ENCODE measurements at regions not wholly inside any gene's neighbourhood (a gene's known extent, or its start where the extent isn't known, plus 50 kb on each side); places are given as distances from the start of the nearest gene placed in this dataset.
"Not testable (repeated sequence)": the region's sequence is repeated elsewhere in the genome, so short reads cannot be mapped to it uniquely, and the experiment has no call there.

DNA sequence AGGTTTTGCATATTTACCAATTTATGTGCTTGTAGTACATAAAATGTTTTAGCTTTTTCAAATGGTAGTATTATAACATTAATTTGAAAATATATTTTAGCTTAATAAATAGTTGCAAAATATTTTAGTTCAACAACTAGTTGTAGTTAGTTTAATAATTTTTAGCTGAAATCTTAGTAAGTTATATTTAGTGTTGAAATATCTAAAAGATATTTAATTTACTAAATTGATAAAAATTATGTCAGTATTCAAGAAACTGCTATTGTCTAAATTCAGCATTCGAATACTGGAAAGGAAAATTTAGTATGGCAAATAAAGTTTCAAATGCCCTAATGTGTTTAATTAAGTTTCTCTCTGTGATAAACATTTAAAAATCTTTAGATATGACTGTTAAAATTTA lies 754.5 kb upstream of the MIR17HG start:
- no peaks in the 10 kb centered on the region for H3K4me1 Mint-ChIP-seq
- DNase-seq, result no peak
- TF ChIP-seq, protein P1, sequence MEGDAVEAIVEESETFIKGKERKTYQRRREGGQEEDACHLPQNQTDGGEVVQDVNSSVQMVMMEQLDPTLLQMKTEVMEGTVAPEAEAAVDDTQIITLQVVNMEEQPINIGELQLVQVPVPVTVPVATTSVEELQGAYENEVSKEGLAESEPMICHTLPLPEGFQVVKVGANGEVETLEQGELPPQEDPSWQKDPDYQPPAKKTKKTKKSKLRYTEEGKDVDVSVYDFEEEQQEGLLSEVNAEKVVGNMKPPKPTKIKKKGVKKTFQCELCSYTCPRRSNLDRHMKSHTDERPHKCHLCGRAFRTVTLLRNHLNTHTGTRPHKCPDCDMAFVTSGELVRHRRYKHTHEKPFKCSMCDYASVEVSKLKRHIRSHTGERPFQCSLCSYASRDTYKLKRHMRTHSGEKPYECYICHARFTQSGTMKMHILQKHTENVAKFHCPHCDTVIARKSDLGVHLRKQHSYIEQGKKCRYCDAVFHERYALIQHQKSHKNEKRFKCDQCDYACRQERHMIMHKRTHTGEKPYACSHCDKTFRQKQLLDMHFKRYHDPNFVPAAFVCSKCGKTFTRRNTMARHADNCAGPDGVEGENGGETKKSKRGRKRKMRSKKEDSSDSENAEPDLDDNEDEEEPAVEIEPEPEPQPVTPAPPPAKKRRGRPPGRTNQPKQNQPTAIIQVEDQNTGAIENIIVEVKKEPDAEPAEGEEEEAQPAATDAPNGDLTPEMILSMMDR (IDR thresholded peaks at IDR 0.05), result no peak
- H3K36me3 Mint-ChIP-seq (ENCODE audit: low read depth), result no peaks in the 10 kb centered on the region
- no peak overlapping the region for H3K4me3 Mint-ChIP-seq
- no peaks in the 10 kb centered on the region for H3K9me3 Mint-ChIP-seq
- no peak overlapping the region for H3K27ac Mint-ChIP-seq
- H3K27me3 Mint-ChIP-seq (ENCODE audit: low read depth, poor library complexity), result no peaks in the 10 kb centered on the region

DNA sequence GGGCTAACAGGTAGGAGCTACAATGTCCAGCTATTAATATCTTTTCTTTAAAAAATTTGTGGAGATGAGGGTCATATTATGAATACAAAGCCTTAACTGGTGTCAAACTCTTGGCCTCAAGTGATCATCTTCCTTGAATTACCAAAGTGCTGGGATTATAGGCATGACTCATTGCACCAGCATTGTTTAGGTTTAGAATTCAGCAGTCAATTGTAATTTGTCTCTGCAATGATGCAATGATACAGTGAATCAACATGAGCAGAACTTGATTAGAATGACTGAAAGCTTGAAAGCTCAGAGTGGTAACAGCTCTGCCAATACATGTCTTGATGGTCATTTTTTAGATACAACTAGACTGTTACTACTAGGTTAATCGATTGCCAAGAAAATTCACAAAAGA lies 752.8 kb upstream of the MIR17HG start:
- Mint-ChIP-seq H3K9me3 (no peaks in the 10 kb centered on the region), H3K27me3 (ENCODE audit: low read depth, poor library complexity) (no peaks in the 10 kb centered on the region), H3K36me3 (ENCODE audit: low read depth) (no peaks in the 10 kb centered on the region), H3K4me1 (no peaks in the 10 kb centered on the region), H3K4me3 (no peak overlapping the region), H3K27ac (no peak overlapping the region)
- DNase-seq, result no peak
- TF ChIP-seq, protein P1 (IDR thresholded peaks at IDR 0.05), result no peak

DNA sequence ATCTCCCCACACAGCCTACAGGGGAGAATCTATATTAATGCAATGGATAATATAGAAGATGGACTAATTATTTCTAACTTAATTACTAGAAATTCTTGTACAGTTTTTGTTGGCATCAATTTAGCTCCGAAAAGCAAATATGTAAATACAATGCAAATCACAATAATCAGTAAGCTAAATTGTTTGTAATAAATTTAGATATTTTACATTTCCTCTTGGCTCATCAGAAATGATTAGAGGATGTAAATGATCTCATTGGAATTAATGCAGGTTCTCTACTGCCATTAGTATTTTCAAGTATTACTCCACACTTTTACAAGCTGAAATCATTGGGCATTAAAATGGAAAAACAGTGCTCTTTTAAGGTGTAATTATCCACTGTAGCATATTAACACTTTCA lies 741.8 kb upstream of the MIR17HG start:
- no peak for DNase-seq
- H3K27me3 Mint-ChIP-seq (ENCODE audit: low read depth, poor library complexity), result no peaks in the 10 kb centered on the region
- TF ChIP-seq, protein P1 (IDR thresholded peaks at IDR 0.05), result no peak

DNA sequence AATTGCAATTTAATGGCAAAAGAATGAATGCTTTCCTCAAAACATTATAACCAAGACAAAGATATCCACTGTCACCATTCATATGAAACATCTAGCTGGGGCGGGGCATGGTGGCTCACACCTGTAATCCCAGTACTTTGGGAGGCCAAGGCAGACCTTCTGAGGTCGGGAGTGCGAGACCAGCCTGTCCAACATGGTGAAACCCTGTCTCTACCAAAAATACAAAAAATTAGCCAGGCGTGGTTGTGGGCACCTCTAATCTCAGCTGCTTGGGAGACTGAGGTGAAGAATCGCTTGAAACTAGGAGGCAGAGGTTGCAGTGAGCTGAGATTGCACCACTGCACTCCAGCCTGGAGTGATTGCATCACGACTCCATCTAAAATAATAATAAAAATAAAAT lies 740.6 kb upstream of the MIR17HG start:
- H3K4me3 Mint-ChIP-seq; H3K9me3 Mint-ChIP-seq; H3K4me1 Mint-ChIP-seq; H3K36me3 Mint-ChIP-seq (ENCODE audit: low read depth); H3K27ac Mint-ChIP-seq; H3K27me3 Mint-ChIP-seq (ENCODE audit: low read depth, poor library complexity); DNase-seq: not testable (repeated sequence)

More for the DNA sequence above, 741.8 kb upstream of the MIR17HG start:
- Mint-ChIP-seq H3K27ac (no peak overlapping the region), H3K36me3 (ENCODE audit: low read depth) (no peaks in the 10 kb centered on the region), H3K9me3 (no peaks in the 10 kb centered on the region), H3K4me1 (no peaks in the 10 kb centered on the region), H3K4me3 (no peak overlapping the region)

DNA sequence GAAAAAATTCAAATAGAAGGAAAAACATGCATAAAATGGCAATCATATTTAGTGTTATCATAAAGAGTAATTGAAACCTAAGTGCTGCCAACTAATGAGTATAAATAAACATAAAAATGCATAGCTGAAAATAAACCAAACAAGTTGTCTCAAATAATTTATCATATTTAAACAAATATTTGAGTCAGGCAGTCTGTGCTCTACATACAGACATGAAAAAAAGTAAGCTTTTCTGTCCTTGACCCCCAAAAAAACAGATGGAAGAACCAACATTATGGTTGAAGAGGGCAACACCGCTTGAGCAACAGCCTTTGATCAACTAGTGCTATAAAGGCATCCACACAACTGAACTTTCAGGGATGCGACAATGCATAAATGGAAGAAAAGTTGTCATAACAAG lies 735.1 kb upstream of the MIR17HG start:
- no peak overlapping the region for H3K4me3 Mint-ChIP-seq
- no peak for DNase-seq
- H3K27ac Mint-ChIP-seq, result no peak overlapping the region
- no peaks in the 10 kb centered on the region for H3K36me3 Mint-ChIP-seq (ENCODE audit: low read depth)
- TF ChIP-seq, protein P1 (IDR thresholded peaks at IDR 0.05), result no peak
- H3K27me3 Mint-ChIP-seq (ENCODE audit: low read depth, poor library complexity), result peaks cover 7% of the 10 kb centered on the region
- no peaks in the 10 kb centered on the region for H3K4me1 Mint-ChIP-seq
- H3K9me3 Mint-ChIP-seq, result no peaks in the 10 kb centered on the region

DNA sequence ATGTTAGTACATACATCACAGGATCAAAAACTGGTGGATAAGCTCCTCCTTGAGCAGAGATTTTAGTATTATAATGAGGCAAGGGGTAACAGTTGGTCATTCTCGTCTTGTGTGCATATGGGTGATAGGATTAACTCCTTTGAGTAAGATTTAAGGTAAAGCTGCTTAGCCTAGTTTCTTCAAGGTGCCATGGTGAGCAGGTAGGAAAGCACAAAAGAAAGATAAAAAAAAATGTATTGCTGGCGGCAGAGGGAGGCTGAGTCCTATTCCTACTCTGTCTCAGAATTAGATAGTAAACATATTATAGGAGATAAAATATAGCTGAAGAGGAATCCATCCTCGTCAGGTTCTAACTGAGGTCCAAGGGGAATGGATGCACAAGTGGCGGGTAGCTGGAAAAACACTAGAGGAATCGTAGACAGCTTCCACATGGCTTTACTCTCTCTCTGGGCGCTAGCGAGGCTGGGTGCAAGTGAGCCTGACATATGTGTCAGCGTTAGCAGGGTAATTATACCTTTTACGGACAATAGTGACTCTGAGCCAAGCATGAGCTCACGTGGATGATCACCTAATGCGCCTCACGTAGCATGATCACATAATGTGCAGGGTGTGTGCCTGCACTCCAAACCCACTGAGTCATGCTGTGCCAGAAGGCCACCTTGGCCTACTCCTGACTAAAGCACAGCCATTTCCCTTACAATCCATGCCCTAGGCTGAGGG lies 734.3 kb upstream of the MIR17HG start:
- H3K27me3 Mint-ChIP-seq (ENCODE audit: low read depth, poor library complexity), result peaks cover 7% of the 10 kb centered on the region
- H3K4me1 Mint-ChIP-seq, result no peaks in the 10 kb centered on the region
- no peak overlapping the region for H3K27ac Mint-ChIP-seq
- TF ChIP-seq, protein P1 (IDR thresholded peaks at IDR 0.05), result no peak
- DNase-seq, result no peak
- peaks cover 4% of the 10 kb centered on the region for H3K9me3 Mint-ChIP-seq
- H3K36me3 Mint-ChIP-seq (ENCODE audit: low read depth), result no peaks in the 10 kb centered on the region
- no peak overlapping the region for H3K4me3 Mint-ChIP-seq
